DOHH2 (cell line): ENCODE measurements at regions not wholly inside any gene's neighbourhood (a gene's known extent, or its start where the extent isn't known, plus 50 kb on each side); places are given as distances from the start of the nearest gene placed in this dataset.

Experiments
- H3F3A ChIP-seq: fragments of 200-600 bp; sonication (generic), shearing (Covaris generic); 2 replicates; pipeline ENCODE4 v1.6.0; 2016; ENCODE audit warnings: antibody characterized with exemption, mild to moderate bottlenecking; ENCODE audit not compliant: control insufficient read depth, insufficient read depth
- H3K27ac ChIP-seq: fragments of 200-600 bp; sonication (generic); 2 replicates; pipeline ENCODE4 v1.5.1; 2014; ENCODE audit warnings: low read depth, mild to moderate bottlenecking, low read length, moderate library complexity
- H3K27me3 ChIP-seq: fragments of 200-600 bp; sonication (generic); 2 replicates; pipeline ENCODE4 v1.6.1; 2014; ENCODE audit warnings: mild to moderate bottlenecking, low read length, mixed read lengths; ENCODE audit not compliant: control insufficient read depth
- H3K36me3 ChIP-seq: fragments of 200-600 bp; sonication (generic); 2 replicates; pipeline ENCODE4 v1.6.1; 2014; ENCODE audit warnings: mild to moderate bottlenecking, low read length, moderate library complexity, mixed read lengths; ENCODE audit not compliant: control insufficient read depth
- H3K4me1 ChIP-seq: fragments of 200-600 bp; sonication (generic); 2 replicates; pipeline ENCODE4 v1.6.1; 2014; ENCODE audit warnings: mild to moderate bottlenecking, low read length, mixed read lengths; ENCODE audit not compliant: control insufficient read depth
- H3K4me2 ChIP-seq: fragments of 200-600 bp; sonication (generic); 2 replicates; pipeline ENCODE4 v1.6.0; 2014; ENCODE audit warnings: mild to moderate bottlenecking, low read length, moderate library complexity
- H3K4me3 ChIP-seq: fragments of 200-600 bp; sonication (generic); 2 replicates; pipeline ENCODE4 v1.5.1; 2014; ENCODE audit warnings: mild to moderate bottlenecking, low read length, mixed read lengths
- H3K79me2 ChIP-seq: fragments of 200-600 bp; sonication (generic); 2 replicates; pipeline ENCODE4 v1.6.1; 2014; ENCODE audit warnings: mild to moderate bottlenecking, low read length, mixed read lengths; ENCODE audit not compliant: control insufficient read depth
- H3K9me2 ChIP-seq: fragments of 200-600 bp; sonication (generic); replicated peaks from 2 replicates; pipeline ENCODE4 v1.6.1; 2014; ENCODE audit warnings: mild to moderate bottlenecking, low read length, mixed read lengths; ENCODE audit not compliant: control insufficient read depth
- H3K9me3 ChIP-seq: fragments of 200-600 bp; sonication (generic); 2 replicates; pipeline ENCODE4 v1.6.1; 2014; ENCODE audit warnings: antibody characterized with exemption, low read length, mixed read lengths; ENCODE audit not compliant: control insufficient read depth, insufficient read depth
- H4K20me1 ChIP-seq: fragments of 200-600 bp; sonication (generic); 2 replicates; pipeline ENCODE4 v1.6.0; 2014; ENCODE audit warnings: low read depth, mild to moderate bottlenecking, antibody characterized with exemption, low read length, moderate library complexity; ENCODE audit not compliant: control insufficient read depth, insufficient read depth
- EZH2phosphoT487 ChIP-seq: fragments of 200-600 bp; sonication (generic); IDR thresholded peaks from 2 replicates; pipeline ENCODE4 v1.6.1; 2017; ENCODE audit warnings: borderline replicate concordance, mild to moderate bottlenecking, antibody characterized with exemption, low read length, moderate library complexity, mixed read lengths
- TF ChIP-seq, protein P1 (sequence below): fragments of 200-600 bp; sonication (generic); IDR thresholded peaks from one replicate; pipeline ENCODE4 v1.5.1; 2014; ENCODE audit warnings: antibody characterized with exemption, mild to moderate bottlenecking, low read depth, low read length; ENCODE audit not compliant: poor library complexity, severe bottlenecking

DNA sequence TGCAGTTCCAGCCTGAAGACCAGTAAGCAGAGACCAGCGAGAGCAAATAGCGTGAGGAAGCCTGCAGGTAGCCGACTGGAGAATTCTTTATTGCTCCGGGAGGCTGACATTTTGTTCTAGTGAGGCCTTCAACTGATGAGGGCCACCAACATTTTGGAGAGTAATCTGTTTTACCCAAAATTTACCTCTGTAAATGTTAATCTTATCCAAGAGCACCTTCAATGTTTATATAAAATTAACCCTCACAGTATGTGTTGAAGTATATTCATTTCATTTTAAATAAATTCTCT, 546.4 kb upstream of the SLITRK5 start:
- H3K27ac ChIP-seq, result no peak overlapping the region
- H3K4me1 ChIP-seq, result no peaks in the 10 kb centered on the region
- no peaks in the 10 kb centered on the region for H3K79me2 ChIP-seq
- H4K20me1 ChIP-seq, result no peaks in the 10 kb centered on the region
- H3K4me2 ChIP-seq, result no peak overlapping the region
- H3K36me3 ChIP-seq, result no peaks in the 10 kb centered on the region
- no peak overlapping the region for H3K4me3 ChIP-seq
- H3K9me3 ChIP-seq, result no peaks in the 10 kb centered on the region
- H3K27me3 ChIP-seq, result no peaks in the 10 kb centered on the region
- H3F3A ChIP-seq, result no peaks in the 10 kb centered on the region
- no peak for TF ChIP-seq EZH2phosphoT487
- TF ChIP-seq, protein P1, sequence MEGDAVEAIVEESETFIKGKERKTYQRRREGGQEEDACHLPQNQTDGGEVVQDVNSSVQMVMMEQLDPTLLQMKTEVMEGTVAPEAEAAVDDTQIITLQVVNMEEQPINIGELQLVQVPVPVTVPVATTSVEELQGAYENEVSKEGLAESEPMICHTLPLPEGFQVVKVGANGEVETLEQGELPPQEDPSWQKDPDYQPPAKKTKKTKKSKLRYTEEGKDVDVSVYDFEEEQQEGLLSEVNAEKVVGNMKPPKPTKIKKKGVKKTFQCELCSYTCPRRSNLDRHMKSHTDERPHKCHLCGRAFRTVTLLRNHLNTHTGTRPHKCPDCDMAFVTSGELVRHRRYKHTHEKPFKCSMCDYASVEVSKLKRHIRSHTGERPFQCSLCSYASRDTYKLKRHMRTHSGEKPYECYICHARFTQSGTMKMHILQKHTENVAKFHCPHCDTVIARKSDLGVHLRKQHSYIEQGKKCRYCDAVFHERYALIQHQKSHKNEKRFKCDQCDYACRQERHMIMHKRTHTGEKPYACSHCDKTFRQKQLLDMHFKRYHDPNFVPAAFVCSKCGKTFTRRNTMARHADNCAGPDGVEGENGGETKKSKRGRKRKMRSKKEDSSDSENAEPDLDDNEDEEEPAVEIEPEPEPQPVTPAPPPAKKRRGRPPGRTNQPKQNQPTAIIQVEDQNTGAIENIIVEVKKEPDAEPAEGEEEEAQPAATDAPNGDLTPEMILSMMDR, result no peak
- no peaks in the 10 kb centered on the region for H3K9me2 ChIP-seq

DNA sequence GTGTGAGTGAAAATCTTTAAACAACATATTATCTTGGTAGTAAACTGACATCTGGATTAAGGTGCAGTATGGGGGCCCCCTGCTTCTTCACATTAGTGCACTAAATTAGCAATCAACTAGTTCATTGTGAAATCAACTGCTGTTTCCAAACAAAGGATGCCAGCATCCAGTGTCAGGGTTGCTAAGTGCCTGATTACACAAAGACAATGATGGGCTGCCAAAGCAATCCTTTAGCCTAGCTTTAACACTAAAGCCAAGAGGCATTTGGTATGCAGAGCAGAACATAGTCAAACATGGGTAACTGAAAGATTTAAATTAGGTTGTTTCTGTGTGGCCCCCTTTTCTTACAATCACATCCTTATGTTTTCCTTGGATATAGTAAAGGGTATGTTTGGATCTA, 543.1 kb upstream of the SLITRK5 start:
- H3K9me3 ChIP-seq, result no peaks in the 10 kb centered on the region
- H4K20me1 ChIP-seq, result no peaks in the 10 kb centered on the region
- no peaks in the 10 kb centered on the region for H3F3A ChIP-seq
- no peaks in the 10 kb centered on the region for H3K36me3 ChIP-seq
- H3K79me2 ChIP-seq, result no peaks in the 10 kb centered on the region
- H3K9me2 ChIP-seq, result no peaks in the 10 kb centered on the region
- H3K4me1 ChIP-seq, result no peaks in the 10 kb centered on the region
- no peaks in the 10 kb centered on the region for H3K27me3 ChIP-seq
- no peak overlapping the region for H3K27ac ChIP-seq
- no peak for TF ChIP-seq EZH2phosphoT487
- TF ChIP-seq, protein P1, result no peak
- no peak overlapping the region for H3K4me3 ChIP-seq
- H3K4me2 ChIP-seq, result no peak overlapping the region

DNA sequence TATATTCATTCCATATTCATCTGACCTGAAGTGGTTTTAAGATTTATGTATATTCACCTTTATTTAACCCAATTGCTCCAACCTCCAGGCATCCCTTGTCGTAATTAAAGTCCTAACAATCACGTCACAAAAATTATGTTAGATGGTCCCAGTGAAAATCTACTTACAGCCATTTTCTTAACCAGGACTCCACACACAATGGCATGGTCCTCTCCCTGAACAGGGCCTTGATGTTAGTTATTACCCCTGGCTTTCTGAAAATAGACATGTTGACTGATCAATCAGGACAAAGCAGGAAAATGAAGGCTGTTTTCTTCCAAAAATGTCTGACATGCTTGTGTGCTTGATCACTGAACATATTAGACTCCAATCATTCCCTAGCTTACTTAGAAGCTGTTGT, 542.7 kb upstream of the SLITRK5 start:
- Histone ChIP-seq H3K79me2 (no peaks in the 10 kb centered on the region), H4K20me1 (no peaks in the 10 kb centered on the region), H3K36me3 (no peaks in the 10 kb centered on the region), H3K4me3 (no peak overlapping the region), H3K27ac (no peak overlapping the region), H3F3A (no peaks in the 10 kb centered on the region), H3K4me1 (no peaks in the 10 kb centered on the region), H3K4me2 (no peak overlapping the region), H3K9me3 (no peaks in the 10 kb centered on the region), H3K9me2 (no peaks in the 10 kb centered on the region), H3K27me3 (no peaks in the 10 kb centered on the region)
- no peak for TF ChIP-seq EZH2phosphoT487
- TF ChIP-seq, protein P1, result no peak

DNA sequence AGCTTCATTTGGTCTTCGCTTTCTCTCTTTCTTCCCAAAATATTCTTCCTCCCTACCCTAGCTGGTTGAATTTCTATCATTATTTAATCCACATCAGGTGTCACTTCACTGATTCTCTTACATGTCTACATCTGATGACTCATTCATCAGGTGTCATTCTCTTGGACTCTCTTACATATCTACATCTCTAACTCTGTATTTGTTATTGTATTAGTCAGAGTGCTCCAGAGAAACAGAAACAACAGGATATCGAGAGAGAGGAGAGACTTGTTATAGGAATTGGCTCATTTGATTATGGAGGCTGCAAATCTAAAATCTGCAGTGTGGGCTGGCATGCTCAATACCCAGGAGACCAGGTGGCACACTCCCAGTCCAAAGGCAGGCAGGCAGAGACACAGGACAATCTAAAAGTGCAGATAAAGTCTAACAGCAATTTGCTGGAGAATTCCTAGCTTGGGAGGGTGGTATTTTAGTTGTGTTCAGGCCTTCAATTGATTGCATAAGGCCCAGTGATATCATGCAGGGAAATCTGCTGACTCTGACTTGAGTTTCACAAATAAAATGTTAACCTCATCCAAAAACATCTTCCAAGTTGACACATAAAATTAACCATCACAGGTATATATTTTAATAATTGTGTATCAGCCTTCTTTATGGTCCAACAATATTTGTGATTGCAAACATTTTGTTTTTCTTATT, 541.4 kb upstream of the SLITRK5 start:
- Histone ChIP-seq H3F3A (no peaks in the 10 kb centered on the region), H3K36me3 (no peaks in the 10 kb centered on the region), H3K79me2 (no peaks in the 10 kb centered on the region), H3K9me3 (no peaks in the 10 kb centered on the region), H4K20me1 (no peaks in the 10 kb centered on the region), H3K4me2 (no peak overlapping the region), H3K9me2 (no peaks in the 10 kb centered on the region), H3K4me1 (no peaks in the 10 kb centered on the region), H3K4me3 (no peak overlapping the region), H3K27me3 (no peaks in the 10 kb centered on the region), H3K27ac (no peak overlapping the region)
- no peak for TF ChIP-seq EZH2phosphoT487
- TF ChIP-seq, protein P1, result no peak
